Naive thymus-derived CD4-positive, alpha-beta T cell (primary cell): ENCODE measurements at regions not wholly inside any gene's neighbourhood (a gene's known extent, or its start where the extent isn't known, plus 50 kb on each side); places are given as distances from the start of the nearest gene placed in this dataset.

Experiments
- ATAC-seq: fragments of 150-1000 bp; cut with Tn5 transposase; 2 replicates; pipeline ENCODE4 v1.10.0; 2021; ENCODE audit warnings: mild to moderate bottlenecking, moderate library complexity
- CTCF ChIA-PET: fragments of 350-600 bp; sonication (Branson Sonifier 250); formaldehyde crosslinking; loops from one replicate; lab custom pipeline; 2021; ENCODE audit warnings: antibody characterized with exemption; lab: Charles Lee
- POLR2A ChIA-PET: fragments of 350-600 bp; sonication (Branson Sonifier 250); formaldehyde crosslinking; loops from one replicate; lab custom pipeline; 2021; ENCODE audit warnings: antibody characterized with exemption, inconsistent platforms; lab: Charles Lee
- DNase-seq, 9 donors: peaks; one replicate each; pipeline versions ENCODE4 v3.0.0 to v3.0.0-alpha.2; 2020 to 2022; ENCODE audit warnings: mixed read lengths in 1 of 9
- H3K27ac ChIP-seq: one replicate; pipeline ENCODE4 v1.7.0; 2013; ENCODE audit warnings: mild to moderate bottlenecking, low read depth, low read length, moderate library complexity
- H3K27me3 ChIP-seq, 2 donors: one replicate each; pipeline ENCODE4 v1.7.0; 2013; ENCODE audit warnings: low read length in 2 of 2, mild to moderate bottlenecking in 2 of 2, moderate library complexity in 2 of 2; ENCODE audit not compliant: control insufficient read depth in 2 of 2, insufficient read depth in 2 of 2
- H3K36me3 ChIP-seq, 3 experiments: 1 replicate in 2 of 3; 2 replicates in 1 of 3; pipeline ENCODE4 v1.7.0; 2013; ENCODE audit warnings: low read length in 3 of 3, mild to moderate bottlenecking in 3 of 3, moderate library complexity in 1 of 3; ENCODE audit not compliant: insufficient read depth in 3 of 3, control insufficient read depth in 2 of 3
- H3K4me1 ChIP-seq, 2 donors: one replicate each; pipeline ENCODE4 v1.7.0; 2013; ENCODE audit warnings: low read length in 2 of 2, mild to moderate bottlenecking in 2 of 2, moderate library complexity in 1 of 2; ENCODE audit not compliant: control insufficient read depth in 2 of 2, insufficient read depth in 2 of 2
- H3K4me3 ChIP-seq: 2 replicates; pipeline ENCODE4 v1.7.0; 2013; ENCODE audit warnings: mild to moderate bottlenecking, low read length
- H3K9me3 ChIP-seq, 3 experiments: 1 replicate in 2 of 3; 2 replicates in 1 of 3; pipeline ENCODE4 v1.7.0; 2013; ENCODE audit warnings: low read length in 3 of 3; ENCODE audit not compliant: control insufficient read depth in 2 of 3
- H3K27ac Mint-ChIP-seq, 9 donors: one replicate each; pipeline ENCODE4 v1.8.0; 2020 to 2022; ENCODE audit warnings: mixed read lengths in 9 of 9, mild to moderate bottlenecking in 8 of 9, moderate library complexity in 5 of 9, inconsistent platforms in 2 of 9
- H3K27me3 Mint-ChIP-seq, 5 donors: one replicate each; pipeline ENCODE4 v1.8.0; 2021 to 2022; ENCODE audit warnings: mixed read lengths in 5 of 5, mild to moderate bottlenecking in 1 of 5
- H3K36me3 Mint-ChIP-seq, 5 donors: one replicate each; pipeline ENCODE4 v1.8.0; 2020 to 2022; ENCODE audit warnings: mixed read lengths in 5 of 5, mild to moderate bottlenecking in 3 of 5, inconsistent platforms in 1 of 5
- H3K4me1 Mint-ChIP-seq, 7 donors: one replicate each; pipeline ENCODE4 v1.8.0; 2020 to 2022; ENCODE audit warnings: mixed read lengths in 7 of 7, mild to moderate bottlenecking in 3 of 7, inconsistent platforms in 1 of 7
- H3K4me3 Mint-ChIP-seq, 10 donors: one replicate each; pipeline ENCODE4 v1.8.0; 2020 to 2022; ENCODE audit warnings: mild to moderate bottlenecking in 10 of 10, mixed read lengths in 10 of 10, moderate library complexity in 6 of 10, inconsistent platforms in 2 of 10
- H3K9me3 Mint-ChIP-seq, 11 donors: one replicate each; pipeline ENCODE4 v1.8.0; 2020 to 2022; ENCODE audit warnings: mixed read lengths in 11 of 11, mild to moderate bottlenecking in 4 of 11, inconsistent platforms in 1 of 11, moderate library complexity in 1 of 11
- intact Hi-C, 2 donors: fragments of 100-400 bp; cut with micrococcal nuclease; formaldehyde crosslinking; loops; one replicate each; pipeline ENCODE4 v1.15.1; 2023

DNA sequence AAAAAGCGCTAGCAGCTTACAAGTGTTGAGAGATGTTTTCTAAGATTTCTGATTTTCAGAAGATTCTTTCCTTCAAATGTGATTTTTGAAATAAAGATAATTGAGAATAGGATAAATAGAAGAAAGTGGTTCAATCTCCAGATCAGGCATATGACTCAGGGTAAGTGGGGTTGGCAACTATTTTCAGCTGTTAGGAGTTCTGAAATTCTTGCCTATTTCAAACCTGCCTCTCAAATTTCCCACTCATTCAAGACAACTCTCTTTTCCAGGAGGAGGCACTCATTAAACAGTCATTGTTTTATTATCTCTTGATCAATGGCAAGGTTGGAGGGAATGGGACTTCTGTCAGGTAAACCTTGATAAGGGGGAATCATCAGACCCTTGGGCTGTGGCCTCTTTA is 138.9 kb downstream of the HNMT start:
- Histone ChIP-seq H3K27ac (no peak overlapping the region), H3K27me3 (no peaks in the 10 kb centered on the region), H3K36me3 (no peaks in the 10 kb centered on the region), H3K9me3 (no peaks in the 10 kb centered on the region), H3K4me1 (no peaks in the 10 kb centered on the region), H3K4me3 (no peak overlapping the region)
- POLR2A ChIA-PET = no interaction called here
- ATAC-seq (no peak), DNase-seq (no peak)
- CTCF ChIA-PET = no interaction called here
- peaks cover 0 to 6% (median 0%) of the 10 kb centered on the region in 5 donors for H3K36me3 Mint-ChIP-seq
- intact Hi-C loops = no loop called here
- no peak overlapping the region for H3K4me3 Mint-ChIP-seq
- no peaks in the 10 kb centered on the region for H3K4me1 Mint-ChIP-seq
- no peak overlapping the region for H3K27ac Mint-ChIP-seq
- peaks cover 0 to 13% (median 2%) of the 10 kb centered on the region in 11 donors for H3K9me3 Mint-ChIP-seq
- peaks cover 0 to 5% (median 0%) of the 10 kb centered on the region in 5 donors for H3K27me3 Mint-ChIP-seq

- Mint-ChIP-seq H3K9me3 (peaks cover 0 to 11% (median 0%) of the 10 kb centered on the region in 11 donors), H3K4me3 (no peak overlapping the region), H3K27ac (no peak overlapping the region), H3K4me1 (no peaks in the 10 kb centered on the region), H3K36me3 (no peaks in the 10 kb centered on the region), H3K27me3 (peaks cover 0 to 6% (median 0%) of the 10 kb centered on the region in 5 donors)
- Histone ChIP-seq H3K27ac (no peak overlapping the region), H3K27me3 (no peaks in the 10 kb centered on the region), H3K36me3 (no peaks in the 10 kb centered on the region), H3K4me1 (no peaks in the 10 kb centered on the region), H3K4me3 (no peak overlapping the region), H3K9me3 (no peaks in the 10 kb centered on the region)
- intact Hi-C loops = no loop called here
- no peak for ATAC-seq
- CTCF ChIA-PET = no interaction called here
- DNase-seq = no peak
- POLR2A ChIA-PET = no interaction called here
Measured at GRCh38 chr2:138104071-138104470, 139.8 kb downstream of the HNMT start.

- Mint-ChIP-seq H3K27me3 (peaks cover 0 to 6% (median 0%) of the 10 kb centered on the region in 5 donors), H3K4me1 (no peaks in the 10 kb centered on the region), H3K27ac (no peak overlapping the region), H3K4me3 (no peak overlapping the region), H3K9me3 (peaks cover 0 to 7% (median 0%) of the 10 kb centered on the region in 11 donors), H3K36me3 (no peaks in the 10 kb centered on the region)
- no peaks in the 10 kb centered on the region for H3K4me1 ChIP-seq
- H3K27me3 ChIP-seq = no peaks in the 10 kb centered on the region
- H3K27ac ChIP-seq = no peak overlapping the region
- no peak overlapping the region for H3K4me3 ChIP-seq
- POLR2A ChIA-PET = no interaction called here
- H3K9me3 ChIP-seq = no peaks in the 10 kb centered on the region
- ATAC-seq (no peak), DNase-seq (no peak)
- intact Hi-C loops = no loop called here
- CTCF ChIA-PET = no interaction called here
- H3K36me3 ChIP-seq = no peaks in the 10 kb centered on the region
Measured at GRCh38 chr2:138105358-138105757, 141.1 kb downstream of the HNMT start.

- no peak for DNase-seq
- H3K27ac Mint-ChIP-seq = no peak overlapping the region
- intact Hi-C loops = no loop called here
Measured at GRCh38 chr2:138106606-138107005, 142.3 kb downstream of the HNMT start.

GRCh38 chr2:138107288-138107687 is 143.0 kb downstream of the HNMT start:
- ChIA-PET POLR2A (no interaction called here), CTCF (no interaction called here)
- H3K4me3 Mint-ChIP-seq = no peak overlapping the region
- H3K9me3 ChIP-seq = no peaks in the 10 kb centered on the region
- H3K36me3 ChIP-seq = no peaks in the 10 kb centered on the region
- intact Hi-C loops = no loop called here
- H3K27me3 ChIP-seq = no peaks in the 10 kb centered on the region
- DNase-seq (no peak), ATAC-seq (no peak)
- H3K4me1 Mint-ChIP-seq = no peaks in the 10 kb centered on the region
- no peak overlapping the region for H3K27ac Mint-ChIP-seq
- H3K27me3 Mint-ChIP-seq = peaks cover 0 to 6% (median 0%) of the 10 kb centered on the region in 5 donors
- H3K4me1 ChIP-seq = no peaks in the 10 kb centered on the region
- peaks cover 0 to 7% (median 0%) of the 10 kb centered on the region in 11 donors for H3K9me3 Mint-ChIP-seq
- H3K4me3 ChIP-seq = no peak overlapping the region
- H3K36me3 Mint-ChIP-seq = no peaks in the 10 kb centered on the region
- H3K27ac ChIP-seq = no peak overlapping the region

More at GRCh38 chr2:138106606-138107005, 142.3 kb downstream of the HNMT start:
- H3K4me3 Mint-ChIP-seq = no peak overlapping the region
- H3K36me3 Mint-ChIP-seq = no peaks in the 10 kb centered on the region
- H3K4me3 ChIP-seq = no peak overlapping the region
- no peak overlapping the region for H3K27ac ChIP-seq
- POLR2A ChIA-PET = no interaction called here
- H3K9me3 Mint-ChIP-seq = peaks cover 0 to 9% (median 0%) of the 10 kb centered on the region in 11 donors
- ATAC-seq = no peak
- no peaks in the 10 kb centered on the region for H3K9me3 ChIP-seq
- H3K27me3 ChIP-seq = no peaks in the 10 kb centered on the region
- H3K27me3 Mint-ChIP-seq = peaks cover 0 to 6% (median 0%) of the 10 kb centered on the region in 5 donors
- H3K4me1 Mint-ChIP-seq = no peaks in the 10 kb centered on the region
- CTCF ChIA-PET = no interaction called here
- H3K36me3 ChIP-seq = no peaks in the 10 kb centered on the region
- H3K4me1 ChIP-seq = no peaks in the 10 kb centered on the region

DNA sequence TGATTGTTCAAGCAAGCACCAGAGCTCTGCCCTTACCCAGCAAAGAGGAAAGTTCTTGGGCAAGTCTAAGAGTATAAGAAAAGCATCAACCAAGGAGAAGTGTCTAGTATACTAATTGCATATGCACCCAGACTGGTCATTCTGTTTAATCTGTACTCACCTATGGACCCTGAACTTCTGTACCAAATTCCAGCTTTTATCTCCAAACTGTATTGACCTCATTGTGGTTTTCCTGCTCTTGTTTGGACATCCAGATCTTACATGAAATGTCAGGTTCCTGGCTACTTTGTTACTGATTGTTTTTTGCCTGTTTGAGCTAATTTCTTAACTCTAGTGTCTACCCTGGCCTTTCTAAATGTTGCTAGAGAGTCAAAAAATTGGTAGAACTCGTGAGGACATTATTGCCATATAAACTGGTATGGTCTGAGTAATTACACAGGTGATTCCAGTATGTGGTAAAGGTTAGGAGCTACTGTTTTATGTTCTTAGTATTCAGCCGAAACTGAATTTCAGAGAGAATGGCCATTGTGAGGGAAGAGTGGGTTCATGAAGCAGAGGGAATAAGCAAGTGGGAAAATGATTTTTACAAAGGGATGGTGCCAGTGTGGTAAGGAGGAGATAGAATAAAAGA is 146.3 kb downstream of the HNMT start:
- no peak for DNase-seq
- H3K36me3 ChIP-seq = no peaks in the 10 kb centered on the region
- H3K4me1 Mint-ChIP-seq = no peaks in the 10 kb centered on the region
- H3K9me3 Mint-ChIP-seq = peaks cover 0 to 14% (median 1%) of the 10 kb centered on the region in 11 donors
- H3K27me3 ChIP-seq = no peaks in the 10 kb centered on the region
- H3K4me3 ChIP-seq = no peak overlapping the region
- no peaks in the 10 kb centered on the region for H3K36me3 Mint-ChIP-seq
- intact Hi-C loops = no loop called here
- ChIA-PET POLR2A (no interaction called here), CTCF (no interaction called here)
- no peak for ATAC-seq
- no peak overlapping the region for H3K4me3 Mint-ChIP-seq
- peaks cover 0 to 6% (median 0%) of the 10 kb centered on the region in 5 donors for H3K27me3 Mint-ChIP-seq
- H3K27ac ChIP-seq = no peak overlapping the region
- H3K4me1 ChIP-seq = no peaks in the 10 kb centered on the region
- H3K9me3 ChIP-seq = no peaks in the 10 kb centered on the region
- no peak overlapping the region for H3K27ac Mint-ChIP-seq

GRCh38 chr2:138112536-138112935 is 148.3 kb downstream of the HNMT start:
- CTCF ChIA-PET = no interaction called here
- Mint-ChIP-seq H3K9me3 (peaks cover 0 to 19% (median 4%) of the 10 kb centered on the region in 11 donors), H3K27me3 (peaks cover 0 to 6% (median 0%) of the 10 kb centered on the region in 5 donors), H3K36me3 (no peaks in the 10 kb centered on the region), H3K4me1 (no peaks in the 10 kb centered on the region), H3K4me3 (no peak overlapping the region), H3K27ac (no peak overlapping the region)
- Histone ChIP-seq H3K36me3 (no peaks in the 10 kb centered on the region), H3K9me3 (no peaks in the 10 kb centered on the region), H3K27me3 (no peaks in the 10 kb centered on the region), H3K4me1 (no peaks in the 10 kb centered on the region), H3K27ac (no peak overlapping the region), H3K4me3 (no peak overlapping the region)
- ATAC-seq (no peak), DNase-seq (no peak)
- intact Hi-C loops = no loop called here
- POLR2A ChIA-PET = no interaction called here
